H1 (cell line): ENCODE measurements at regions not wholly inside any gene's neighbourhood (a gene's known extent, or its start where the extent isn't known, plus 50 kb on each side); places are given as distances from the start of the nearest gene placed in this dataset.

Source experiments
- CTCF ChIA-PET: fragments of 300-600 bp; sonication (Branson Sonifier 250); formaldehyde crosslinking; loops from one replicate; lab custom pipeline; 2021; ENCODE audit not compliant: partially characterized antibody; lab: Charles Lee
- POLR2A ChIA-PET: fragments of 300-600 bp; sonication (Branson Sonifier 250); formaldehyde crosslinking; loops from one replicate; lab custom pipeline; 2021; ENCODE audit warnings: inconsistent platforms; ENCODE audit not compliant: partially characterized antibody; lab: Charles Lee
- DNase-seq, 2 experiments: peaks; one replicate each; pipeline versions ENCODE4 v3.0.0 to v3.0.0-alpha.2; 2010 to 2022; ENCODE audit warnings: low spot score in 2 of 2, low read depth in 1 of 2, mixed read lengths in 1 of 2
- FAIRE-seq: peaks from 2 replicates; lab custom pipeline; 2011; peaks lifted over from hg19 to GRCh38; lab: Jason Lieb, UNC
- H2AFZ ChIP-seq: 2 replicates; pipeline ENCODE4 v1.8.1; 2012; ENCODE audit warnings: low read length, inconsistent platforms
- H2AK5ac ChIP-seq: 2 replicates; pipeline ENCODE4 v1.6.1; 2013; ENCODE audit warnings: low read depth, low read length
- H2BK120ac ChIP-seq: replicated peaks from 2 replicates; pipeline ENCODE3; 2013; ENCODE audit warnings: low read depth, low read length, inconsistent platforms
- H2BK12ac ChIP-seq: 2 replicates; pipeline ENCODE4 v1.6.1; 2013; ENCODE audit warnings: low read depth, low read length
- H2BK15ac ChIP-seq: 2 replicates; pipeline ENCODE4 v1.6.1; 2013; ENCODE audit warnings: low read length
- H2BK20ac ChIP-seq: 2 replicates; pipeline ENCODE4 v1.6.1; 2013; ENCODE audit warnings: low read length
- H2BK5ac ChIP-seq: 2 replicates; pipeline ENCODE4 v1.6.1; 2013; ENCODE audit warnings: low read depth, low read length
- H3K14ac ChIP-seq: 2 replicates; pipeline ENCODE4 v1.6.1; 2013; ENCODE audit warnings: inconsistent platforms; ENCODE audit not compliant: insufficient read length
- H3K18ac ChIP-seq: 2 replicates; pipeline ENCODE4 v1.6.1; 2013; ENCODE audit warnings: low read length; ENCODE audit errors: extremely low read depth
- H3K23ac ChIP-seq: 2 replicates; pipeline ENCODE4 v1.6.1; 2013; ENCODE audit warnings: inconsistent platforms; ENCODE audit not compliant: insufficient read length
- H3K23me2 ChIP-seq: 2 replicates; pipeline ENCODE4 v1.6.1; 2013; ENCODE audit warnings: low read depth, low read length
- H3K27ac ChIP-seq: 2 replicates; pipeline ENCODE4 v1.6.1; 2011; ENCODE audit warnings: low read depth, low read length, inconsistent platforms
- H3K27me3 ChIP-seq, 4 experiments: replicated peaks in 1 of 4; 1 replicate in 1 of 4; 2 replicates in 3 of 4; pipeline versions ENCODE4 v1.6.1 to v1.8.1; 2011 to 2013; ENCODE audit warnings: low read length in 3 of 4, mild to moderate bottlenecking in 3 of 4, inconsistent platforms in 2 of 4, mixed read lengths in 2 of 4, moderate library complexity in 1 of 4; ENCODE audit not compliant: control insufficient read depth in 3 of 4, insufficient read depth in 3 of 4; ENCODE audit errors: extremely low read depth in 1 of 4
- H3K36me3 ChIP-seq, 4 experiments: 2 replicates each; pipeline versions ENCODE4 v1.6.1 to v1.8.1; 2011 to 2013; ENCODE audit warnings: mild to moderate bottlenecking in 4 of 4, low read length in 3 of 4, moderate library complexity in 2 of 4, control low read depth in 1 of 4, inconsistent platforms in 1 of 4; ENCODE audit not compliant: insufficient read depth in 4 of 4, control insufficient read depth in 2 of 4
- H3K4ac ChIP-seq: replicated peaks from 2 replicates; pipeline ENCODE3; 2013; ENCODE audit warnings: low read length, low read depth, mixed read lengths, inconsistent platforms; ENCODE audit not compliant: insufficient read length
- H3K4me1 ChIP-seq, 4 experiments: replicated peaks in 1 of 4; 1 replicate in 1 of 4; 2 replicates in 3 of 4; pipeline versions ENCODE4 v1.6.1 to v1.8.1; 2011 to 2013; ENCODE audit warnings: low read length in 3 of 4, inconsistent platforms in 2 of 4, mixed read lengths in 1 of 4; ENCODE audit not compliant: insufficient read depth in 4 of 4, control insufficient read depth in 3 of 4
- H3K4me2 ChIP-seq, 2 experiments: 2 replicates each; pipeline versions ENCODE4 v1.6.1 to v1.8.1; 2011 to 2013; ENCODE audit warnings: low read depth in 2 of 2, low read length in 2 of 2, control low read depth in 1 of 2, inconsistent platforms in 1 of 2, mild to moderate bottlenecking in 1 of 2; ENCODE audit not compliant: insufficient read depth in 1 of 2
- H3K4me3 ChIP-seq, 4 experiments: fragments of 200-600, 300-600 bp in 1 of 4; sonication (generic), shearing (Covaris generic), sonication (Bioruptor Twin) in 1 of 4; 2 replicates each; pipeline versions ENCODE4 v1.5.1 to v1.8.1; 2011 to 2016; ENCODE audit warnings: low read length in 4 of 4, low read depth in 3 of 4, control low read depth in 2 of 4, inconsistent platforms in 2 of 4, mild to moderate bottlenecking in 2 of 4, mixed read lengths in 1 of 4, moderate library complexity in 1 of 4; ENCODE audit not compliant: insufficient read depth in 2 of 4; ENCODE audit errors: extremely low read depth in 1 of 4
- H3K56ac ChIP-seq: replicated peaks from 2 replicates; pipeline ENCODE3; 2013; ENCODE audit warnings: low read depth, mild to moderate bottlenecking, mixed read lengths, low read length, inconsistent platforms; ENCODE audit not compliant: insufficient read length
- H3K79me1 ChIP-seq: 2 replicates; pipeline ENCODE4 v1.6.1; 2013; ENCODE audit warnings: low read depth, low read length, control low read depth
- H3K79me2 ChIP-seq, 2 experiments: 2 replicates each; pipeline versions ENCODE4 v1.6.1 to v1.8.1; 2012 to 2013; ENCODE audit warnings: low read length in 2 of 2, mild to moderate bottlenecking in 2 of 2, inconsistent platforms in 1 of 2; ENCODE audit not compliant: insufficient read depth in 2 of 2, control insufficient read depth in 1 of 2
- H3K9ac ChIP-seq, 4 experiments: replicated peaks in 1 of 4; 1 replicate in 1 of 4; 2 replicates in 3 of 4; pipeline versions ENCODE4 v1.6.1 to v1.8.1; 2011 to 2013; ENCODE audit warnings: low read depth in 3 of 4, low read length in 3 of 4, control low read depth in 2 of 4, mild to moderate bottlenecking in 2 of 4, moderate library complexity in 2 of 4, inconsistent platforms in 1 of 4; ENCODE audit errors: extremely low read depth in 1 of 4
- H3K9me3 ChIP-seq, 2 experiments: 2 replicates each; pipeline versions ENCODE4 v1.6.1 to v1.8.1; 2012 to 2013; ENCODE audit warnings: mild to moderate bottlenecking in 2 of 2, moderate library complexity in 2 of 2, control low read depth in 1 of 2, inconsistent platforms in 1 of 2, low read depth in 1 of 2, low read length in 1 of 2, mixed read lengths in 1 of 2; ENCODE audit not compliant: insufficient read depth in 2 of 2
- H4K20me1 ChIP-seq, 2 experiments: replicated peaks in 1 of 2; 2 replicates each; pipeline versions ENCODE3 to v1.8.1; 2011 to 2013; ENCODE audit warnings: inconsistent platforms in 2 of 2, low read length in 2 of 2, mild to moderate bottlenecking in 1 of 2; ENCODE audit not compliant: insufficient read depth in 2 of 2, control insufficient read depth in 1 of 2
- H4K5ac ChIP-seq: 2 replicates; pipeline ENCODE4 v1.6.1; 2013; ENCODE audit warnings: low read length, low read depth, mixed read lengths, inconsistent platforms; ENCODE audit not compliant: insufficient read length
- H4K8ac ChIP-seq: 2 replicates; pipeline ENCODE4 v1.8.0; 2013; ENCODE audit warnings: mild to moderate bottlenecking, moderate library complexity, low read length, inconsistent platforms; ENCODE audit not compliant: insufficient read depth; ENCODE audit errors: extremely low read depth
- H4K91ac ChIP-seq: replicated peaks from 2 replicates; pipeline ENCODE3; 2013; ENCODE audit warnings: low read length, mixed read lengths, inconsistent platforms; ENCODE audit not compliant: insufficient read length
- CHD1 ChIP-seq: IDR thresholded peaks from 2 replicates; pipeline ENCODE4 v1.6.1; 2012; ENCODE audit warnings: low read depth, low read length, improper control_type of control experiment
- EZH2 ChIP-seq: fragments of 200-600 bp; sonication (generic); IDR thresholded peaks from 2 replicates; pipeline ENCODE4 v1.7.1; 2012; ENCODE audit warnings: low read depth, mild to moderate bottlenecking, moderate library complexity, low read length, inconsistent platforms; ENCODE audit not compliant: severe bottlenecking
- JUN ChIP-seq: IDR thresholded peaks from 2 replicates; pipeline ENCODE4 v1.6.1; 2011; ENCODE audit warnings: low read depth, mild to moderate bottlenecking, improper control_type of control experiment, low read length
- KDM4A ChIP-seq: IDR thresholded peaks from one replicate; pipeline ENCODE4 v1.7.1; 2012; ENCODE audit warnings: low read depth, mild to moderate bottlenecking, moderate library complexity, low read length, inconsistent platforms; ENCODE audit not compliant: severe bottlenecking
- POLR2A ChIP-seq, 2 experiments: IDR thresholded peaks; 1 replicate in 1 of 2; 2 replicates in 1 of 2; pipeline ENCODE4 v1.6.1; 2011; ENCODE audit warnings: low read depth in 2 of 2, low read length in 2 of 2, mild to moderate bottlenecking in 2 of 2; ENCODE audit errors: control extremely low read depth in 1 of 2
- POU5F1 ChIP-seq: IDR thresholded peaks from 2 replicates; pipeline ENCODE4 v1.6.1; 2011; ENCODE audit warnings: low read depth, mild to moderate bottlenecking, low read length, moderate library complexity
- TCF12 ChIP-seq: IDR thresholded peaks from 2 replicates; pipeline ENCODE4 v1.6.1; 2011; ENCODE audit warnings: low read depth, mild to moderate bottlenecking, low read length
- WGBS, 2 experiments: shearing (Covaris generic) in 1 of 2; methylation state at CpG; one replicate each; pipeline versions ENCODE4 v1.1.6 to v1.1.7; 2013 to 2015; ENCODE audit warnings: low lambda C conversion rate in 2 of 2, mixed read lengths in 2 of 2, inconsistent platforms in 1 of 2, low coverage in 1 of 2, missing lambda C conversion rate in 1 of 2; ENCODE audit not compliant: insufficient replicate concordance in 2 of 2, insufficient coverage in 1 of 2, insufficient read length in 1 of 2; ENCODE audit errors: extremely low coverage in 1 of 2, missing lambda C conversion rate in 1 of 2; 5-methylcytosine and 5-hydroxymethylcytosine counted together
- TF ChIP-seq, protein P1 (sequence below), 3 experiments: IDR thresholded peaks; 1 replicate in 2 of 3; 2 replicates in 1 of 3; pipeline versions ENCODE4 v1.5.1 to v1.6.1; 2011; ENCODE audit warnings: low read length in 3 of 3, mild to moderate bottlenecking in 3 of 3, inconsistent platforms in 2 of 3, low read depth in 1 of 3, moderate library complexity in 1 of 3; ENCODE audit not compliant: insufficient read depth in 1 of 3; ENCODE audit errors: control extremely low read depth in 1 of 3

DNA sequence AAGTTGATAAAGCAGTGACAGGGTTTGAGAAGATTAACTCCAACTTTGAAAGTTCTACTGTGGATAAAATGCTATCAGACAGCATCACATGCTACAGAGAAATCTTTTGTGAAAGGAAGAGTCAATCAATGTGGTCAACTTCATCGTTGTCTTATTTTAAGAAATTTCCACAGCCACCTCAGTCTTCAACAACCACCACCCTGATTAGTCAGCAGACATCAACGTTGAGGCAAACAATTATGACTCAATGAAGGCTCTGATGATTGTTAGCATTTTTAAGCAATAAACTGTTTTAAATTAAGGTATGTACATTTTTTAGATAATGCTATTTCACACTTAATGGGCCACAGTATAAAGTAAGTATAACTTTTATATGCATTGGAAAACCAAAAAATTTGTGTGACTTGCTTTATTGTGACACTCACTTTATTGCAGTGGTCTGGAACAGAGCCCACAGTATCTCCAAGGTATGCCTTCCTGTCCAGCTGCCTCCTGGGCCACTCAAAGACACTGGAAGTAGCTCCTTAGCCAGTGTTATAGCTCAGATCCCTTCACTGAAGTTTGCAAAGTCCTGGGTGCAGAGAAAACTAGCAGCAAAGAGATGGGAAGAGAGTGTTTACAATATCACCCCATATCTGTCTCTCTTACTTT, 293.1 kb downstream of the ARHGAP12 start:
- H2AK5ac ChIP-seq = no peak overlapping the region
- no peak overlapping the region for H4K91ac ChIP-seq
- no peak overlapping the region for H2BK120ac ChIP-seq
- peaks cover 0 to 2% of the 10 kb centered on the region in 2 experiments; a peak in 2 of 4 replicates for H3K9me3 ChIP-seq
- 81% methylated on average over 2 of the region's 2 CpGs; no CpG with 5 or more reads in 1 of the 2 experiments for WGBS, 2 experiments
- H4K8ac ChIP-seq = no peak overlapping the region
- POLR2A ChIA-PET = interaction anchor here (0.6 kb wide), 1 partner anchor 10 kb away, joined by 3 read pairs; no protein-coding TSS in a partner anchor
- H3K27ac ChIP-seq = no peak overlapping the region
- no peak overlapping the region for H2BK5ac ChIP-seq
- H3K79me2 ChIP-seq = no peaks in the 10 kb centered on the region
- no peak overlapping the region for H4K5ac ChIP-seq
- no peak overlapping the region for H2AFZ ChIP-seq
- H3K9ac ChIP-seq = no peak overlapping the region
- no peaks in the 10 kb centered on the region for H3K4me1 ChIP-seq
- no peaks in the 10 kb centered on the region for H3K27me3 ChIP-seq
- no peak overlapping the region for H2BK15ac ChIP-seq
- H3K14ac ChIP-seq = no peak overlapping the region
- no peak overlapping the region for H3K56ac ChIP-seq
- H3K4me2 ChIP-seq = no peak overlapping the region
- DNase-seq = no peak
- H3K23me2 ChIP-seq = no peaks in the 10 kb centered on the region
- CTCF ChIA-PET = interaction anchor here (1.2 to 1.7 kb wide), 2 partner anchors 15 to 20 kb away, joined by 3 read pairs; no protein-coding TSS in a partner anchor
- no peak overlapping the region for H3K23ac ChIP-seq
- no peak overlapping the region for H2BK20ac ChIP-seq
- no peak for FAIRE-seq
- no peaks in the 10 kb centered on the region for H4K20me1 ChIP-seq
- no peak overlapping the region for H3K4ac ChIP-seq
- H3K79me1 ChIP-seq = no peaks in the 10 kb centered on the region
- H3K18ac ChIP-seq = no peak overlapping the region
- H2BK12ac ChIP-seq = no peak overlapping the region
- H3K36me3 ChIP-seq = no peaks in the 10 kb centered on the region
- no peak overlapping the region for H3K4me3 ChIP-seq
- TF ChIP-seq EZH2 = no peak
- TF ChIP-seq POU5F1 = no peak
- no peak for TF ChIP-seq CHD1
- no peak for TF ChIP-seq KDM4A
- TF ChIP-seq, protein P1, sequence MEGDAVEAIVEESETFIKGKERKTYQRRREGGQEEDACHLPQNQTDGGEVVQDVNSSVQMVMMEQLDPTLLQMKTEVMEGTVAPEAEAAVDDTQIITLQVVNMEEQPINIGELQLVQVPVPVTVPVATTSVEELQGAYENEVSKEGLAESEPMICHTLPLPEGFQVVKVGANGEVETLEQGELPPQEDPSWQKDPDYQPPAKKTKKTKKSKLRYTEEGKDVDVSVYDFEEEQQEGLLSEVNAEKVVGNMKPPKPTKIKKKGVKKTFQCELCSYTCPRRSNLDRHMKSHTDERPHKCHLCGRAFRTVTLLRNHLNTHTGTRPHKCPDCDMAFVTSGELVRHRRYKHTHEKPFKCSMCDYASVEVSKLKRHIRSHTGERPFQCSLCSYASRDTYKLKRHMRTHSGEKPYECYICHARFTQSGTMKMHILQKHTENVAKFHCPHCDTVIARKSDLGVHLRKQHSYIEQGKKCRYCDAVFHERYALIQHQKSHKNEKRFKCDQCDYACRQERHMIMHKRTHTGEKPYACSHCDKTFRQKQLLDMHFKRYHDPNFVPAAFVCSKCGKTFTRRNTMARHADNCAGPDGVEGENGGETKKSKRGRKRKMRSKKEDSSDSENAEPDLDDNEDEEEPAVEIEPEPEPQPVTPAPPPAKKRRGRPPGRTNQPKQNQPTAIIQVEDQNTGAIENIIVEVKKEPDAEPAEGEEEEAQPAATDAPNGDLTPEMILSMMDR (IDR thresholded peaks at IDR 0.05; ENCODE audit: control extremely low read depth in 1 of 3, insufficient read depth in 1 of 3, low read depth in 1 of 3, low read length in 3 of 3) = no peak
- TF ChIP-seq JUN = no peak
- no peak for TF ChIP-seq POLR2A (IDR thresholded peaks at IDR 0.05; ENCODE audit: control extremely low read depth in 1 of 2, low read depth in 2 of 2, low read length in 2 of 2)
- TF ChIP-seq TCF12 = no peak
